Activated CD8-positive, alpha-beta T cell treated with anti-CD3 and anti-CD28 coated beads for 36 hours (primary cell): ENCODE measurements at regions not wholly inside any gene's neighbourhood (a gene's known extent, or its start where the extent isn't known, plus 50 kb on each side); places are given as distances from the start of the nearest gene placed in this dataset.

ENCODE experiments used
- ATAC-seq: fragments of 200-7000 bp; cut with Tn5 transposase; one replicate; pipeline ENCODE4 v1.10.0; 2021; ENCODE audit warnings: mild to moderate bottlenecking, moderate library complexity
- CTCF ChIA-PET: fragments of 350-600 bp; sonication (Branson Sonifier 250); formaldehyde crosslinking; loops from one replicate; lab custom pipeline; 2021; ENCODE audit warnings: antibody characterized with exemption; lab: Charles Lee
- POLR2A ChIA-PET: fragments of 350-600 bp; sonication (Branson Sonifier 250); formaldehyde crosslinking; loops from one replicate; lab custom pipeline; 2021; ENCODE audit warnings: antibody characterized with exemption; lab: Charles Lee
- DNase-seq: peaks from one replicate; pipeline ENCODE4 v3.0.0-alpha.2; 2020
- H3K27ac Mint-ChIP-seq: one replicate; pipeline ENCODE4 v1.8.0; 2021; ENCODE audit warnings: mild to moderate bottlenecking, mixed read lengths
- H3K27me3 Mint-ChIP-seq: one replicate; pipeline ENCODE4 v1.8.0; 2021; ENCODE audit warnings: mixed read lengths
- H3K36me3 Mint-ChIP-seq: one replicate; pipeline ENCODE4 v1.8.0; 2021; ENCODE audit warnings: low read depth, mixed read lengths
- H3K4me1 Mint-ChIP-seq: one replicate; pipeline ENCODE4 v1.8.0; 2021; ENCODE audit warnings: low read depth, mixed read lengths
- H3K4me3 Mint-ChIP-seq: one replicate; pipeline ENCODE4 v1.8.0; 2021; ENCODE audit warnings: mild to moderate bottlenecking, moderate library complexity, mixed read lengths
- H3K9me3 Mint-ChIP-seq: one replicate; pipeline ENCODE4 v1.8.0; 2021; ENCODE audit warnings: mixed read lengths
- intact Hi-C: fragments of 100-400 bp; cut with micrococcal nuclease; formaldehyde crosslinking; loops from one replicate; pipeline ENCODE4 v1.10.0; 2022
- TF ChIP-seq, protein P1 (sequence below): fragments of 200-600 bp; IDR thresholded peaks from one replicate; pipeline ENCODE4 v1.8.0; 2022; ENCODE audit warnings: antibody characterized with exemption, mild to moderate bottlenecking

DNA sequence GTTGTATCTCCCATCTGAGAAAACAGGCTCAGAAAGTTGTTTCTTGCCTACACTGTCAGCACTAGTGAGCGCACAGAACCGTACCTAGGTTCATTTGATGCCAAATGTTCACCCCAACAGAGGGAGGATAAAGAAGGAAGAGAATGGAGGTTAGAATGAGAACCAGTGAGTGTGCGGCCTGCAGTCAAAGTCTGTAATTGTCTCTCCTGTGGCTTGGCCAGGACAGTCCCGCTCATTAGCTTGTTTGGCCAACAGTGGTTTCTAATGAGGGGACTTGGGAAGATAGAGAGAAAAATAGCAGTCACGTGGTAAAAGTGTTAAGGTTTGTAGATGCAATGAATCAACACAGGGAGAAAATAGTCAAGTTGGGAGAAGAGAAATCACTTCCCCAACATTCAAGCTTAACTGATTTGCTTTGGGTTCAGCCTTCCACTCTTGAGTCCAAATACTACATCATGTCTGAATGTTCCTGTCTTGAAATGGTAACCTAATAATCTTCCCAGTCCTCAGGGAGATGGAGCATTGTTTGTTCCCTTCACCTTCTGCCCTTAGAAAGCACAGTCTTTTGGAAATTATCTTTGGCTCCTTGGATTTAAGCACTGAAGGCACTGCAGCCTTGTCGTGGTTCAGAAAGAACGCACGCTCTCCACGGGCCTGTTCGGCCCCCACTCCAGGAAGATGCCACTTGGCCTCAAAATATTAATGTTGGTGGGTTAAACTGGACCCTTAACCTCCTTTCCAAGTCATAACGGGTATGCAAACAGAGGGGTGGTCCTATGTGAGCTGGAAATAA, 360.4 kb upstream of the ZNF32 start:
- Mint-ChIP-seq H3K4me3 (no peak overlapping the region), H3K9me3 (no peaks in the 10 kb centered on the region), H3K27me3 (peaks cover 2% of the 10 kb centered on the region), H3K27ac (no peak overlapping the region), H3K4me1 (peaks cover 10% of the 10 kb centered on the region), H3K36me3 (no peaks in the 10 kb centered on the region)
- TF ChIP-seq, protein P1, sequence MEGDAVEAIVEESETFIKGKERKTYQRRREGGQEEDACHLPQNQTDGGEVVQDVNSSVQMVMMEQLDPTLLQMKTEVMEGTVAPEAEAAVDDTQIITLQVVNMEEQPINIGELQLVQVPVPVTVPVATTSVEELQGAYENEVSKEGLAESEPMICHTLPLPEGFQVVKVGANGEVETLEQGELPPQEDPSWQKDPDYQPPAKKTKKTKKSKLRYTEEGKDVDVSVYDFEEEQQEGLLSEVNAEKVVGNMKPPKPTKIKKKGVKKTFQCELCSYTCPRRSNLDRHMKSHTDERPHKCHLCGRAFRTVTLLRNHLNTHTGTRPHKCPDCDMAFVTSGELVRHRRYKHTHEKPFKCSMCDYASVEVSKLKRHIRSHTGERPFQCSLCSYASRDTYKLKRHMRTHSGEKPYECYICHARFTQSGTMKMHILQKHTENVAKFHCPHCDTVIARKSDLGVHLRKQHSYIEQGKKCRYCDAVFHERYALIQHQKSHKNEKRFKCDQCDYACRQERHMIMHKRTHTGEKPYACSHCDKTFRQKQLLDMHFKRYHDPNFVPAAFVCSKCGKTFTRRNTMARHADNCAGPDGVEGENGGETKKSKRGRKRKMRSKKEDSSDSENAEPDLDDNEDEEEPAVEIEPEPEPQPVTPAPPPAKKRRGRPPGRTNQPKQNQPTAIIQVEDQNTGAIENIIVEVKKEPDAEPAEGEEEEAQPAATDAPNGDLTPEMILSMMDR = no peak
- no peak for ATAC-seq
- no peak for DNase-seq
- ChIA-PET CTCF (no interaction called here), POLR2A (no interaction called here)
- intact Hi-C loops = no loop called here

DNA sequence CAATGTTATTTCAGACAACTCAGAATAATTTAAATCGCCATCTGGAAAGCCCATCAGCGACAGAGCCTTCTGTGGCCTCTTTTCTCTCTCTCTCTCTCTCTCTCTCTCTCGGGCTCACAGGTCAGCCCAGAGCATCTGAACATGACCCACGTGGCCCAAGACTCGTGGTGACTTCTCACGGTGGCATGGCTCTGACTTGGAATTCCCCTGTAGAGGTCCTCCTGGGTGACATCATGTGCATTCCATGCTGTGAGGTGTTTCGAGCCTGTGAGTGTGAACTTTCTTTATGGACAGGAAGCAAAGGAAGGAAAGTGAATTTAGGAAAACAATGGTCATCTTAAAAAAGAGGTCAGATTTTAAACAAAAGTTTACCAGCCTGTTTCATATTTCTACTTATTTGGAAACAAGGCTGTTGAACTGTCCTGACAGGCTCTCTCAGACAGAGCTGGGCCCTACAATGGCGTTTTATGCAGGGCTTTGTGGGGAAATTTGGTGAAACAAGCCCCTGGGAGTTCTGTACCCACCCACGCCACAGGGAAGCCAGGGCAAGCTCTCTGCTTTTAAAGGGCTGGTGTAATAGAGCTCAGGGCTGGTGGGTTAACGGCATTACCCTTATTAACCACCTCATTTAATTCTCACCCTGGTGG, 359.7 kb upstream of the ZNF32 start:
- ATAC-seq (no peak), DNase-seq (no peak)
- peaks cover 2% of the 10 kb centered on the region for H3K27me3 Mint-ChIP-seq
- H3K4me1 Mint-ChIP-seq = peaks cover 10% of the 10 kb centered on the region
- H3K27ac Mint-ChIP-seq = no peak overlapping the region
- intact Hi-C loops = no loop called here
- ChIA-PET CTCF (no interaction called here), POLR2A (interaction anchor here (0.8 kb wide), 1 partner anchor 32 kb away, joined by 3 read pairs; no protein-coding TSS in a partner anchor)
- H3K36me3 Mint-ChIP-seq = no peaks in the 10 kb centered on the region
- TF ChIP-seq, protein P1 = no peak
- no peak overlapping the region for H3K4me3 Mint-ChIP-seq
- H3K9me3 Mint-ChIP-seq = no peaks in the 10 kb centered on the region

- Mint-ChIP-seq H3K27ac (no peak overlapping the region), H3K4me1 (peaks cover 10% of the 10 kb centered on the region), H3K27me3 (peaks cover 2% of the 10 kb centered on the region), H3K9me3 (no peaks in the 10 kb centered on the region), H3K36me3 (no peaks in the 10 kb centered on the region), H3K4me3 (no peak overlapping the region)
- ATAC-seq (no peak), DNase-seq (no peak)
- intact Hi-C loops = no loop called here
- TF ChIP-seq, protein P1 = no peak
- CTCF ChIA-PET = no interaction called here
- POLR2A ChIA-PET = no interaction called here
These were observed 358.1 kb upstream of the ZNF32 start for GRCh38 chr10:44006771-44007170.

- DNase-seq (no peak), ATAC-seq (no peak)
- Mint-ChIP-seq H3K27ac (no peak overlapping the region), H3K36me3 (no peaks in the 10 kb centered on the region), H3K9me3 (no peaks in the 10 kb centered on the region), H3K4me3 (no peak overlapping the region), H3K27me3 (peaks cover 2% of the 10 kb centered on the region), H3K4me1 (peaks cover 1% of the 10 kb centered on the region)
- CTCF ChIA-PET = no interaction called here
- TF ChIP-seq, protein P1 = no peak
- intact Hi-C loops = no loop called here
- POLR2A ChIA-PET = no interaction called here
These were observed 357.1 kb upstream of the ZNF32 start for GRCh38 chr10:44005788-44006099.
